B cell (primary cell): ENCODE measurements at regions not wholly inside any gene's neighbourhood (a gene's known extent, or its start where the extent isn't known, plus 50 kb on each side); places are given as distances from the start of the nearest gene placed in this dataset.

Experiments used
- EZH2 ChIP-seq: IDR thresholded peaks from 2 replicates; pipeline ENCODE4 v1.6.1; 2012; ENCODE audit warnings: borderline replicate concordance, low read depth, mild to moderate bottlenecking, moderate library complexity, low read length; ENCODE audit not compliant: insufficient read depth, poor library complexity, severe bottlenecking
- TF ChIP-seq, protein P1 (sequence below): fragments of 200-600 bp; IDR thresholded peaks from one replicate; pipeline ENCODE4 v1.8.0; 2022; ENCODE audit warnings: antibody characterized with exemption, mild to moderate bottlenecking

DNA sequence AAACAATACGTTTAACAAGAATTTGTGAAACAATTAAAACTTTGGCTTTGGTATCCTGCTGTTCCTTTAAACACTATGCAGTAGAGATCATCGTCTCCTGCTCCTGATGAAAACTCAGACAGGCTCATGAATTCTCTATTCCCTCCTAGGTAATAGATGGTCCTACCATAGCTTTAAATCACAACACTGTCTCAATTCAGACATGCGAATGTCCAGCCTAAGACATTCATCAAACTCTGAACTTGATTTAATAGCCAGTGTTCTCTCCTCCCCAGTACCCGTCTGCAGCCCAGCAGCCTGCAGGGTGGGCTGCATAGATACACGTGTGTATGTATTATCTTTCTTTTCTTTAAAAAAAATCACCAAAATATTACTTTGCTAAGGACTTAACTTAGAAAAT, 232.8 kb downstream of the TTLL2 start:
- TF ChIP-seq, protein P1, sequence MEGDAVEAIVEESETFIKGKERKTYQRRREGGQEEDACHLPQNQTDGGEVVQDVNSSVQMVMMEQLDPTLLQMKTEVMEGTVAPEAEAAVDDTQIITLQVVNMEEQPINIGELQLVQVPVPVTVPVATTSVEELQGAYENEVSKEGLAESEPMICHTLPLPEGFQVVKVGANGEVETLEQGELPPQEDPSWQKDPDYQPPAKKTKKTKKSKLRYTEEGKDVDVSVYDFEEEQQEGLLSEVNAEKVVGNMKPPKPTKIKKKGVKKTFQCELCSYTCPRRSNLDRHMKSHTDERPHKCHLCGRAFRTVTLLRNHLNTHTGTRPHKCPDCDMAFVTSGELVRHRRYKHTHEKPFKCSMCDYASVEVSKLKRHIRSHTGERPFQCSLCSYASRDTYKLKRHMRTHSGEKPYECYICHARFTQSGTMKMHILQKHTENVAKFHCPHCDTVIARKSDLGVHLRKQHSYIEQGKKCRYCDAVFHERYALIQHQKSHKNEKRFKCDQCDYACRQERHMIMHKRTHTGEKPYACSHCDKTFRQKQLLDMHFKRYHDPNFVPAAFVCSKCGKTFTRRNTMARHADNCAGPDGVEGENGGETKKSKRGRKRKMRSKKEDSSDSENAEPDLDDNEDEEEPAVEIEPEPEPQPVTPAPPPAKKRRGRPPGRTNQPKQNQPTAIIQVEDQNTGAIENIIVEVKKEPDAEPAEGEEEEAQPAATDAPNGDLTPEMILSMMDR, result no peak
- TF ChIP-seq EZH2, result no peak
